CD4-positive, alpha-beta T cell treated with Interferon gamma for 1 hour (primary cell): ENCODE measurements at regions not wholly inside any gene's neighbourhood (a gene's known extent, or its start where the extent isn't known, plus 50 kb on each side); places are given as distances from the start of the nearest gene placed in this dataset.

Source experiments
- DNase-seq: peaks from one replicate; pipeline ENCODE4 v3.0.0-alpha.2; 2020

GRCh38 chr9:118596374-118597015 lies 772.7 kb downstream of the BRINP1 start:
- no peak for DNase-seq

GRCh38 chr9:118606668-118607067 lies 762.6 kb downstream of the BRINP1 start:
- no peak for DNase-seq

DNA sequence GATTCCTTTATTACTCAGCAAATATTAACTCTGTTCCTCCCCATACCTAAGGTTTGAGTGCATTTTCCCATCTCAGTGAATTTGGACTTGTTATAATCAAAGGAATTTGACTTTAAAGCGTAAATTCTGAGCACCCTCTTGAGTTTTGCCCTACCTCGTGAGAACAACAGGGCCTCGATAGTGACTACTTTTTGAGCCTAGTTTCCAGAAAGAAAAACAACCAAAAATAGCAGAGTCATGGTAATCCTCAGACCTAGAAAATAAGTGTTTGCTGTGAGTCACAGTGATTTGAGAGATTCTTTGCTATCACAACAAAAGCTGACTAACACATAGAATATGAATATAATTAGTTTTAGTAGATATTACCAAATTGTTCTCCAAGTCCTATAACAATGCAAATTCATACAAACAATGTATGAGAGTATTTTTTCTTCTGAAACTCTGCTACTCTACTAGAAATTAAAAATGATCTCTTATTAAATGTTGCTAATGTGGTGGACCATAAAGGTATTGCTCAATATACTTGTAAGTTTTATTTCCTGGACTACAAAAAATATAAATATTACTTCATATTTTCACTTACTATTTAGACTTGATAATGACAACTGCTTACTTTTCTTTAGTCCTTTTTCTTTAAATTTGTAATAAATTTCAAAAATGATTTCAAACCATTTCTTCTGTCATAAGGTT lies 759.7 kb downstream of the BRINP1 start:
- DNase-seq: no peak

DNA sequence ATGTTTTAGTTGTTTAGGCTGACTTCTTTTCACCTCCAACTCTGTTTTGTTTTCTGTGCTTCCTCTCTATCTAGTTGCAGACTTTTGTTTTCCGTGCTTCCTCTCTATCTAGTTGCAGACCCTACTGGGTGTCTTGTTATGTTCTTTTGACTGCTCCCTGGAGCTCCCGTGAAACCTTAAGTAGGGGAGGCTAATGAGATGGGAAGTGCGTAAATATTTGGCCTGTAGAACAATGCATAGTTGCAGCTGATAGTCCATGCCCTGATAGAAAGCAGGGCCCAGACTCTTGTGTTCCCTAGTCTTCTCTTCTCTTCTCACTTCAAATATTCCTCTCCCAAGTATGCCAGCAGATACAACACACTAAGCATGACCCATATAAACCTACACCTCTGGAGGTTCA lies 757.0 kb downstream of the BRINP1 start:
- DNase-seq: no peak

DNA sequence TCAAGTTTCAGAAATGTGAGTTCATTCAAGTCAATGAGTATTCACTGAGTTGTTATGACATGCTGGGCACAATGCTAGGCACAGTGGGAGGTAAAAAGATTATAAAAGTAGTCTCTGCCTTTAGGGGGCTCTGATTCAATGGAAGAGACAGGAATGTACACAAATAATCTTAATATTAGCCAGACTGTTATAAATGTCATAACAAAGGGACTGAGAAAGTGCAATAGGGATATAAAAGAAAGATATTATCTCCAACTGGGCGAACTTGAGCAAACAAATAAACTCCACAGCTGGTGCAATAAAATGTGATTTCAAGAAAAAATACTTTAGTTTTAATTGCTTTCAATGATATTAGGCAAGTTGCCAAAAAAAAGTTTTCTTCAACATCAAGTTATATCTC lies 755.2 kb downstream of the BRINP1 start:
- no peak for DNase-seq

- DNase-seq: no peak
Measured at GRCh38 chr9:118618084-118618483, 751.2 kb downstream of the BRINP1 start.

DNA sequence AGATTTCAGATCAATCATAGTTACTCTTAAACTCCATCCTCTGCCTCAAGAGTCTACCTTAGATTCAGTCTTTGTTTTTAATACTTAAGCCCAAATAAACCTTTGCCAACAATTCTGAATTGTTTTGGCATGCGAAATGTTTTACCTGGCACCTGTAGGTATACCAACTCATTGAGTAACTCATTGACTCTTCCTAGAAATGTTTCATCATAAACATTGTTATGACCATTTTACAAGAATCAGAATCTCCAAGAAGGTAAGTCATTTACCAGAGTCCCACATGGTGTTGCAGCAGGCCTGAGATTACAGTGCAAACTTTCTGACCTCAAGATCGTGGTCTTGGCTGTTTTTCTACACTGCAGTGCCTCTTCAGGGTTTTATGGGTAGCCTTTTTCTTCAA lies 750.4 kb downstream of the BRINP1 start:
- DNase-seq: no peak

DNA sequence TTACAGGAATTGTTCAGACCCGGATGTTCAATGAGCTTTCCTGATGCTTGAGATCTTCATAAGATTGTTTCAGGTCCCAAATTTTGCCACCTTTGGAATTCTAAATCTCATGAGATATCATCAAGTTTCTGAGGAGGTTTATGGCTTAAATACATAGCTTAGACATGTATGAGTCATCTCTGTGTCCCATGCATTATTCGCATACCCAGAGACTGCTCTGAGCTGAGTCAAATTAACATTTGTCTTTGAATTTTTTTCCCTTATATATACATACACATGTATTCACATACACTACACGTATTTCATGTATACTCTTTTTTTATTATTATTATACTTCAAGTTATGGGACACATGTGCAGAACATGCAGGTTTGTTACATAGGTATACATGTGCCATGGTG lies 744.6 kb downstream of the BRINP1 start:
- no peak for DNase-seq

- no peak for DNase-seq
Measured at GRCh38 chr9:118630079-118630478, 739.2 kb downstream of the BRINP1 start.

- DNase-seq: no peak
Measured at GRCh38 chr9:118630931-118631595, 738.2 kb downstream of the BRINP1 start.

DNA sequence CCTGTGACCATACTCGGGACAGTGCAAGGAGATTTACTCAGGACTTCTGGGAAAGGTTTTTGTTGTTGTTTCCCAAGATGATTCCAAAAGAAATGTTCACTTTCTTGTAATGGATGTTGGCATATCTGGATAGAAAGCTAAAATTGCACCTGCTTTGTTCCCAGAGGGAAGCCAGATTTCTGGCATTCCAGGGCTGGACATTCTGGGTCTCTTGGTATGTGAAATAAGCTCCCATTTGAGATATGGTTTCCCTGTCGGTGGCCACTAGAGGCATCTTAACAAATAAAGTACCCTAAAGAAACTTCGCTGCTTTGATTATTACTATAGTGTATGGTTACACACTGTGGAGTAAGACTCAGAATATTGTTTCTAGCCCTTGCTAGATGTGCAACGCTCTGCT lies 737.3 kb downstream of the BRINP1 start:
- DNase-seq: no peak

GRCh38 chr9:118635416-118635815 lies 733.8 kb downstream of the BRINP1 start:
- DNase-seq: no peak

- DNase-seq: no peak
Measured at GRCh38 chr9:118637681-118638080, 731.6 kb downstream of the BRINP1 start.

DNA sequence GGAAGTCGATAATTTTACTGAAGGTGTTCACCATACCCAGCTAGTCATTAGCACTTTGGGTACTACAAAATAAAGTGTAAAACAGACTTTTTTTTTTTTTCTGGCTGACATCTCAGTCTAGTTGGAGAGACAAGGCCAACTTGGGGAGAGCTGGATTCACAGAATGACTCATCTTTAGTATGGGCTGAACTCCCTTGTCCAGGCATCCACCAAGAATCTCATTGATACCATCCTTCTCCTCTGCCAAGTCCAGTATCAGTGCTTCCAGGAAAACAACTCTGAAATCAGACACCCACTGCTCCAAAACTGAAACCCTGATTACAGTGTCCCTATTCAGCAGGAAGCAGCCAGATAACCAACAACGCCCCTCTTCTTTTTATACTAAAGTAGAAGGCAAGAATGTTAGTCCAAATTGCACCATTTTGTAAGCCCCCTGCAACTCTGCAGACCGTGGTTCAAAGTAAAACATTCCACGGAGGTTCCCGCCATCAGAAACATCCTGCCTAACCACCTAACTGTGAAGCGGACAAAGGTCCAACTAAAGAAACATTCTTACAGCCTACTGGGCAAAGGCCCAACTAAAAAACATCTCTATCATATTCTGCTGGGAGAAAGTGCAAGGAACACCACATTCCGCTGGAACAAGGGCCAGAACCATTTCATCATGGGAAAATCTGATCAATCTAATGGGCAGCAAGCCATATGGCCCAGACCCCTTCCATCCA lies 728.2 kb downstream of the BRINP1 start:
- DNase-seq: no peak

GRCh38 chr9:118643118-118643517 lies 726.1 kb downstream of the BRINP1 start:
- DNase-seq: no peak

GRCh38 chr9:118644066-118644465 lies 725.2 kb downstream of the BRINP1 start:
- no peak for DNase-seq

GRCh38 chr9:118647331-118647730 lies 721.9 kb downstream of the BRINP1 start:
- no peak for DNase-seq

DNA sequence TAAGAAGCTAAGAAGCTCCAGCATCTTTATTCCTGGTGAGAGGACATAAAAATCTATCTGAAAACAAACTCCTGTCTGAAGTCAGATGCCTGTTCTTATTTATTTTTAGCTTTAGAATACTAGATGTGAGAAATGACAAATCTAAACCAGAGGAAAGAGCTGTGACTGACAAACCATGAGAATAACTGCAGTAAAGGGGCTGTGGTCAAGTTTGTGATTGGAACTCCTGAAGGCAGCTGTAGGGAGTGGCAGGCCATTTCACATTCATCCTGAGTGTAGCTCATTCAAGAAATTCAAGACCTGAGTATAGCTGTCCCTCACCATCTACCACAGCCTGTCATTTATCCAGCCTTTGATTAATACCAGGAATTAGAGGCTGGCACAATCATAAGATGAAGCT lies 718.8 kb downstream of the BRINP1 start:
- no peak for DNase-seq

- no peak for DNase-seq
Measured at GRCh38 chr9:118651511-118651910, 717.7 kb downstream of the BRINP1 start.

GRCh38 chr9:118652258-118652657 lies 717.0 kb downstream of the BRINP1 start:
- no peak for DNase-seq

DNA sequence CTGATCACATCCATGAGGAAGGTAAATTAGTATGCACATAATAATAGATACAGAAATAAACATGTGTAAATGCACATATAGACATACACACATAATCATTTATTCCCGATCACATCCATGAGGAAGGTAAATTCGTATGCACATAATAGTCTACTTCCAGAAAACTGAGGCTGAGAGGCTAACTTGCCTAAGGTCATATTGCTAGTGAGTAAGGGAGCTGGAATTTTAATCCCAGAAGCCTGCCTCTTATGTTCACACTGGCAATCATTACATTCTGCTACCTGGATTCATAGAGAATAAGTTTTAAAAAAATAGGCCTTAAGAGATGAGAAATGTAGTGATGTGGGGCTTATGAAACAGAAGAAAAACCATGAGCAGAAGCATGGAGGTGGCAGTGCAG lies 716.3 kb downstream of the BRINP1 start:
- DNase-seq: no peak

GRCh38 chr9:118659011-118659410 lies 710.2 kb downstream of the BRINP1 start:
- no peak for DNase-seq

GRCh38 chr9:118665226-118665919 lies 703.9 kb downstream of the BRINP1 start:
- no peak for DNase-seq
